ENCODE measurements at regions not wholly inside any gene's neighbourhood (a gene's known extent, or its start where the extent isn't known, plus 50 kb on each side); places are given as distances from the start of the nearest gene placed in this dataset.

DNA sequence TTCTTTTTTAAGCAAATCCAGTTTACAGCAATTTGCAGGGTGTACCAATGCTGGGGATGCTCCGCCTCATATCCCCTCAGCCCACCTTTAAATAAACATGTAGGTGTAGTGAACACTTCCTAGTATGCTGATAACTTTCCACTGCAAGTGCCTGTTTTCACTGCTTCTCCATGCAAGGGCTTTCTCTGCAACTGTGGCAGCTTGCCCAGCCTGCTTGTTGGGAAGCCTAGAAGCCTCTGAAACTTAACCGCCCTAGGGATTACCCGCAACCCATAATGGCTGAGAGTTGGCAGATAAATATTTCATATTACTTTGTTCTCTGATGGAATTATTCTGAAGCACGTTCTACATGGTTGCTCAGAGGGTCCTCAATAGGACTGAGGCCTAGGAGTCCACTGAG is 253.7 kb upstream of the DDX53 start:
- TF ChIP-seq, protein P1, sequence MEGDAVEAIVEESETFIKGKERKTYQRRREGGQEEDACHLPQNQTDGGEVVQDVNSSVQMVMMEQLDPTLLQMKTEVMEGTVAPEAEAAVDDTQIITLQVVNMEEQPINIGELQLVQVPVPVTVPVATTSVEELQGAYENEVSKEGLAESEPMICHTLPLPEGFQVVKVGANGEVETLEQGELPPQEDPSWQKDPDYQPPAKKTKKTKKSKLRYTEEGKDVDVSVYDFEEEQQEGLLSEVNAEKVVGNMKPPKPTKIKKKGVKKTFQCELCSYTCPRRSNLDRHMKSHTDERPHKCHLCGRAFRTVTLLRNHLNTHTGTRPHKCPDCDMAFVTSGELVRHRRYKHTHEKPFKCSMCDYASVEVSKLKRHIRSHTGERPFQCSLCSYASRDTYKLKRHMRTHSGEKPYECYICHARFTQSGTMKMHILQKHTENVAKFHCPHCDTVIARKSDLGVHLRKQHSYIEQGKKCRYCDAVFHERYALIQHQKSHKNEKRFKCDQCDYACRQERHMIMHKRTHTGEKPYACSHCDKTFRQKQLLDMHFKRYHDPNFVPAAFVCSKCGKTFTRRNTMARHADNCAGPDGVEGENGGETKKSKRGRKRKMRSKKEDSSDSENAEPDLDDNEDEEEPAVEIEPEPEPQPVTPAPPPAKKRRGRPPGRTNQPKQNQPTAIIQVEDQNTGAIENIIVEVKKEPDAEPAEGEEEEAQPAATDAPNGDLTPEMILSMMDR (IDR thresholded peaks at IDR 0.05) = no peak
- no peak for TF ChIP-seq POLR2A (IDR thresholded peaks at IDR 0.05)

Data from uterus (tissue), 2 donors.